22Rv1 (cell line): ENCODE measurements at regions not wholly inside any gene's neighbourhood (a gene's known extent, or its start where the extent isn't known, plus 50 kb on each side); places are given as distances from the start of the nearest gene placed in this dataset.

Experiments
- ZFX ChIP-seq: fragments of 450-650 bp; IDR thresholded peaks from 2 replicates; pipeline ENCODE4 v1.6.1; 2017; ENCODE audit warnings: antibody characterized with exemption, borderline replicate concordance
- TF ChIP-seq, protein P1 (sequence below): fragments of 450-650 bp; IDR thresholded peaks from 2 replicates; pipeline ENCODE4 v1.5.1; 2017; ENCODE audit warnings: mild to moderate bottlenecking

DNA sequence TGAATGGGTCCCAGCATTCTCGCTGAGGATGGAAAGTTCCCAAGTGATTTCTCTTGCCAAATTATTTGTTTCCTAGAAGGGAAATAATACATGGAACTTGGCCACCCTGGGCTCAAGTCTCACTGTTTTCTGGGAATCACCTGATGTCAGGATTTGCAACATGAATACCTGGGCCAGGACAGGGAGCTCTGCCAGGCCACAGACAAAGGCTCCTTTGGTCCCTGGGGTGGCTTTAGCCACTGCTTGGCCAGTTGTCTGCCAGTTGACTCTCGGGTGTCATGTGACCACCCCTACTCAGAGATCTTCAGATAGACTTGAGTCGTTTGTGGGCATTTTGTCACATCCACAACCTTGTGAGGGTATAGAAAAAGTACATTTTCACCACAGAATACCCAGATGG lies 258.0 kb upstream of the HABP2 start:
- TF ChIP-seq, protein P1, sequence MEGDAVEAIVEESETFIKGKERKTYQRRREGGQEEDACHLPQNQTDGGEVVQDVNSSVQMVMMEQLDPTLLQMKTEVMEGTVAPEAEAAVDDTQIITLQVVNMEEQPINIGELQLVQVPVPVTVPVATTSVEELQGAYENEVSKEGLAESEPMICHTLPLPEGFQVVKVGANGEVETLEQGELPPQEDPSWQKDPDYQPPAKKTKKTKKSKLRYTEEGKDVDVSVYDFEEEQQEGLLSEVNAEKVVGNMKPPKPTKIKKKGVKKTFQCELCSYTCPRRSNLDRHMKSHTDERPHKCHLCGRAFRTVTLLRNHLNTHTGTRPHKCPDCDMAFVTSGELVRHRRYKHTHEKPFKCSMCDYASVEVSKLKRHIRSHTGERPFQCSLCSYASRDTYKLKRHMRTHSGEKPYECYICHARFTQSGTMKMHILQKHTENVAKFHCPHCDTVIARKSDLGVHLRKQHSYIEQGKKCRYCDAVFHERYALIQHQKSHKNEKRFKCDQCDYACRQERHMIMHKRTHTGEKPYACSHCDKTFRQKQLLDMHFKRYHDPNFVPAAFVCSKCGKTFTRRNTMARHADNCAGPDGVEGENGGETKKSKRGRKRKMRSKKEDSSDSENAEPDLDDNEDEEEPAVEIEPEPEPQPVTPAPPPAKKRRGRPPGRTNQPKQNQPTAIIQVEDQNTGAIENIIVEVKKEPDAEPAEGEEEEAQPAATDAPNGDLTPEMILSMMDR, result no peak
- no peak for TF ChIP-seq ZFX
